ENCODE measurements at regions not wholly inside any gene's neighbourhood (a gene's known extent, or its start where the extent isn't known, plus 50 kb on each side); places are given as distances from the start of the nearest gene placed in this dataset.
"Not testable (repeated sequence)": the region's sequence is repeated elsewhere in the genome, so short reads cannot be mapped to it uniquely, and the experiment has no call there.

DNA sequence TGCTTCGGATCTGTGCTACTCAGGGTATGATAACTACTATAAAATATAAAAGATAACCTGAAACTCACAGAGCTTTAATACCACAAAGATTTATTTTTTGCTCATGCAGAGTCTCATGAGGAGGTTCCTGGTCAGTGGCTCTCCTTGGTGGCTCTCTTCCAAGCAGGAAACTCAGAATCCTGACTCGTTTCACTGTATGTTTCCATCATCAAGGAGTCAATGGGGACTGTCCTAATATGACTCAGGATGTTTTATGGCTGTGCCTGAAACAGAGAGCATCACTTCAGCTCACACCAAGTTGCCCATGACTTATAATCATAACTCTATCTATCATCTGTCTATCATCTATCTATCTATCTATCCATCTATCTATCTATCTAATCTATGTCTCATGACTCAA, 620.8 kb upstream of the NR3C2 start:
- no peak for DNase-seq
- H3K27ac Mint-ChIP-seq: no peak overlapping the region
- H3K4me1 Mint-ChIP-seq: no peaks in the 10 kb centered on the region
- no peaks in the 10 kb centered on the region for H3K36me3 Mint-ChIP-seq (ENCODE audit: low read depth)
- H3K27me3 Mint-ChIP-seq: peaks cover 7% of the 10 kb centered on the region
- H3K4me3 Mint-ChIP-seq: no peak overlapping the region
- no peak for ATAC-seq
- peaks cover 10% of the 10 kb centered on the region for H3K9me3 Mint-ChIP-seq

DNA sequence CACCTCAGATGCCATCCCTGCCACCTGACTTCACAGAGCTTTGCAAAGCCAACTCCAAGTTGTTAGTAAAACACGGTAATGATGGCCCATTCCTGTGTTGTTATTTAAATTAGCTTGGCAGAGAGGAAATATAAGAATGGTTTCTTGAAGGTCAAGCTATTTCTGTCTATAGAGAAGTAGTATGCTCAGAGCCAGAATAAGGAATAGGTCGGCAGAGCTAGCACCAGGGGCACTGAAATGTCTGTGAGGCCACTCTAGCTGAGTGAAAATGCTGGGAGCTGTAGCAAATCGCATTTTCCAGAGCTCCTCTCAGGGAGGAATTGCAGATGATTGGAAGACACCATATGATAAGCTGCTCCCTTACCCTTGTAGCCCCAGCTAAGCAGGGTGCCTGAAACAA, 615.4 kb upstream of the NR3C2 start:
- Mint-ChIP-seq H3K9me3 (no peaks in the 10 kb centered on the region), H3K27ac (no peak overlapping the region), H3K27me3 (peaks cover 7% of the 10 kb centered on the region), H3K4me1 (no peaks in the 10 kb centered on the region), H3K36me3 (ENCODE audit: low read depth) (no peaks in the 10 kb centered on the region), H3K4me3 (no peak overlapping the region)
- DNase-seq: no peak
- ATAC-seq: no peak

DNA sequence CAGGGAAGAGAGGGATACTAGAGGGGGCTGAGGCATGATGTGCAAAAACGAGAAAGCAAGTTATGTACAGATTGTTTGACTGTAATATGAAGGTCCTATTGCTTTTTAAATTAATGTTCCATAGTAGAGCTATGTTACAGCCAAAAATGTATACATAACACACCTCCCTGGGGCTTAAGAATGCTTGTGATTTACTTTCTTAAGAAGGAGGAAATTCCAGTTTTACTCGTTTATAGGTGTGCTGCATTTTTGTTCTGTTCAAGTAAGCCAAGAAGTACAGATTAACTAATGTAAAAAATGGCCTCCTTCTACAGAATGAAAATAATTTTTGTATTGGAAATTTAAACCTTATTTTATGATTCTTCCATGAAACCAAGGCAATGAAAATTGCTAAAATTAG, 614.4 kb upstream of the NR3C2 start:
- H3K9me3 Mint-ChIP-seq: no peaks in the 10 kb centered on the region
- H3K4me3 Mint-ChIP-seq: no peak overlapping the region
- no peak for ATAC-seq
- DNase-seq: no peak
- H3K36me3 Mint-ChIP-seq (ENCODE audit: low read depth): no peaks in the 10 kb centered on the region
- no peak overlapping the region for H3K27ac Mint-ChIP-seq
- H3K4me1 Mint-ChIP-seq: no peaks in the 10 kb centered on the region
- H3K27me3 Mint-ChIP-seq: peaks cover 7% of the 10 kb centered on the region

DNA sequence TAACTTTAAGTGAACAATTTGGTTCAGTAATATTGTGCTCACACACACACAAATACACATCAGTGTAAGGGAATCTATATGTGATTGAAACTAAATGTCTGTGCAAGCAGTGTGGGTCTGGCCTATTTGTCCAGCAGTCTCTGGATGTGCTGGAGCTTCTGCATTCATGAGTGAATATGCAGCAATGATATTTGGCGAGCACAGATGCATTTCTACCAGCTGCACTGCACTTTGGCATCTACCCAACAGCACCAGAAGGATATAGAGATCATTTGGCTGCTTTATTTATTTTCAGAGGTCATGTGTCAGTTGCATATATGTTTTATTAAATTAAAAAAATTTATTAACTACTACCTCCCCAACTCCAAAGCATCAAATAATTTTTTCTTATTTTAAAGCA, 613.4 kb upstream of the NR3C2 start:
- Mint-ChIP-seq H3K36me3 (ENCODE audit: low read depth) (no peaks in the 10 kb centered on the region), H3K27ac (no peak overlapping the region), H3K27me3 (peaks cover 7% of the 10 kb centered on the region), H3K4me3 (no peak overlapping the region), H3K9me3 (no peaks in the 10 kb centered on the region), H3K4me1 (no peaks in the 10 kb centered on the region)
- ATAC-seq: no peak
- no peak for DNase-seq

DNA sequence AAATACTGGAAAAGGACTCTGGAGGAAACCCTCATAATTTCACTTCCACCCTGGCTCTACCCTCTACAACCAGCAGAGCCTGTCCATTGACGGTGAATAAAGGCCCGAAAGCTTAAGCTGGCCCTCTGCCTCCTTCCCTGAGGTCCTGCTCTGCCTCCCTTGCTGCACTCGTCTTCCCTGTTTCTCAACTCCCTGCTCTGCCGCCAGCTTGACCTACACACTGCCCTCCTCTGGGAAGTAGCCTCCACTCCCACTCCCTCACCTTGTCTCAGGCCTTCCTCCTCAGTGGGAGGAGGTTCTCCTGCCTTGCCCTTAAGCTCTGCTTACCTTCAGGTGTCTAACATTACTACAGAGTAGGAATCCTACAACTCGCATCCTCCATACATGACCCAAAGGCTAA, 608.6 kb upstream of the NR3C2 start:
- no peaks in the 10 kb centered on the region for H3K4me1 Mint-ChIP-seq

DNA sequence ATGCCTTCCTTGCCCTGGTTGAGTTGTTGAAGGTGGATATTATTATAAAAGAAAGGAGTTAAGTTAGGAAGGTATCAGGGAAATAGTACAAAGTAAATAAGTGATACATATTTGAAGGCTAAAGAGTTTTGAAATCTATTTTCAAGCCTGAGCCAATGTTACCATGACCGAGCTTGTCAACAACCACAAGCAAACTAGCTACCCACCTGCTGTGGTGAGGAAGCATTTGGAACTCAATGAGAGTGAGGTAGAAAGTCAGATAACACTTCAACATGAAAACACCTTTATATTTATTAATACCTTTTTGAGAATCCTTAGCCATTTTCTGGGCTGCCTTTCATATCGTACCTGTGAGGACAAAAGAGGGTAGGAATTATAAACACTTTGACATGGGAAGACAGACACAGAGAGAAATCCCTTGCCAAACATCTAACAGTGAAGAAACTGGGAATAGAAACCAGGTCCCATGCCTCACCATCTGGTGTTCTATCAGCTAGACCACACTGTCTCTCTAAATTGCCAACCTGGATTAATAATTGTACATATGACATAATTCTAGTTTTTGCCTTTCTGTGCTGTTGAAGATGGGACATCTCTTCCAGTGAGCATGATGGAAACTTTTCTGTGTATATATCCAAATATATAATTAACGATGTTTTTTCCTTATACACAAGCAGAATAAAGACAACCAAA, 606.4 kb upstream of the NR3C2 start:
- DNase-seq: no peak
- Mint-ChIP-seq H3K4me3 (no peak overlapping the region), H3K27me3 (no peaks in the 10 kb centered on the region), H3K9me3 (no peaks in the 10 kb centered on the region), H3K4me1 (no peaks in the 10 kb centered on the region), H3K27ac (no peak overlapping the region), H3K36me3 (ENCODE audit: low read depth) (no peaks in the 10 kb centered on the region)
- no peak for ATAC-seq

More for the DNA sequence above, 608.6 kb upstream of the NR3C2 start:
- ATAC-seq (no peak), DNase-seq (no peak)
- no peaks in the 10 kb centered on the region for H3K9me3 Mint-ChIP-seq
- no peak overlapping the region for H3K27ac Mint-ChIP-seq
- H3K27me3 Mint-ChIP-seq: no peaks in the 10 kb centered on the region
- H3K36me3 Mint-ChIP-seq (ENCODE audit: low read depth): no peaks in the 10 kb centered on the region
- no peak overlapping the region for H3K4me3 Mint-ChIP-seq

DNA sequence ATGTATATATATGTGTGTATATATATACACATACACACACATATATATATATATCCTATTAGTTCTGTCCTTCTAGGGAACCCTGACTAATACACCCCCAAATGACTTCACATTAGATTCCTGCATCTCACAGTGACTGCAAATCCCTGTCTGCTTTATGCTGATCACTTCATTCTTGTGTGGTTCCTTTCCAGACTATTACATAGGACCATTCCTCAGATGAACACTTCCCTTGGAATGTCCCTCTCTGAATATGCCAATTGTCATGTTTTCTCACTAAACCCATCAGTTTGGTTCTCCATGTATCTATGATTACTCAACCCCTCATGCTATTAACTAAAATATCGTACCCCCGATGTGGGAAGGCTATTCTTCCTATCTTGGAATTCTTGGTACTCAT, 605.2 kb upstream of the NR3C2 start:
- H3K27ac Mint-ChIP-seq: no peak overlapping the region
- H3K4me3 Mint-ChIP-seq: no peak overlapping the region
- no peak for DNase-seq

DNA sequence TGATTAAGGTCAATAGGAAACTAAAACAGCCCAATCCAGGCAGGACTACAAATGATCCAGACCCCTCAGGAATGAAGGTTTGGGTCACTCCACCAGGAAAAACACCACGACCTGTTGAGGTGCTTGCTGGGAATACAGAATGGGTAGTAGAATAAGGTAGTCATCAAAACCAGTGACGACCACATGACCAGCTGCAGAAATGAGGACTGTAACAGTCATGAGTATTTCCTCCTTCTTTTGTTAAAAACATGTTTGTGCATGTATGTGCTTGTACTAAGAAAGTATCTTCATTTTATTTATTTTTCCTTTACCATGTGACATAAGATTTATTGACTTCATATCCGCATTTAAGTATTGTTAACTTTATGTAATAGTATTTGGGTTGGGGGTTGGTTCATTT, 603.5 kb upstream of the NR3C2 start:
- ATAC-seq: no peak
- Mint-ChIP-seq H3K4me1 (no peaks in the 10 kb centered on the region), H3K36me3 (ENCODE audit: low read depth) (no peaks in the 10 kb centered on the region)

More for the DNA sequence above, 605.2 kb upstream of the NR3C2 start:
- no peak for ATAC-seq
- Mint-ChIP-seq H3K9me3 (no peaks in the 10 kb centered on the region), H3K4me1 (no peaks in the 10 kb centered on the region), H3K36me3 (ENCODE audit: low read depth) (no peaks in the 10 kb centered on the region), H3K27me3 (no peaks in the 10 kb centered on the region)

DNA sequence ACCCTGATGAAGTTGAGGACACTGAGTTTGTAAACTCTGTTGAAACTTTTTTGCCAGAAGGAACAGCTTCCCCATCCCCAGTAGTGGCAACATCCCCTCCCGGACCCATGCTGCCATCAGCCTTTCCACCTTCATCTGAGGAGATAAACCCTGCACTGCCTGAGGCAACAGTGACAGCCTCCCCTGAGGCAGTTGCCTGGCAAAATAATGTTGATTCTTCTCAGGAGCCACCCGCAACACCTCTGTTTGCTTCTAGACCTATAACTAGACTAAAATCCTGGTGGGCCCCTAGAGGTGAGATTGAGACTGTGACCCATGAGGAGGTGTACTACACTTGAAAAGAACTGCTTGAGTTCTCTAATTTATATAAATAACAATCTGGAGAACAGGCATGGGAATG, 597.6 kb upstream of the NR3C2 start:
- not testable (repeated sequence) for H3K27ac Mint-ChIP-seq; H3K36me3 Mint-ChIP-seq (ENCODE audit: low read depth); H3K27me3 Mint-ChIP-seq; ATAC-seq; H3K4me3 Mint-ChIP-seq; H3K4me1 Mint-ChIP-seq; DNase-seq; H3K9me3 Mint-ChIP-seq

More for the DNA sequence above, 603.5 kb upstream of the NR3C2 start:
- no peak overlapping the region for H3K4me3 Mint-ChIP-seq
- no peak overlapping the region for H3K27ac Mint-ChIP-seq
- no peaks in the 10 kb centered on the region for H3K9me3 Mint-ChIP-seq
- no peak for DNase-seq
- no peaks in the 10 kb centered on the region for H3K27me3 Mint-ChIP-seq

DNA sequence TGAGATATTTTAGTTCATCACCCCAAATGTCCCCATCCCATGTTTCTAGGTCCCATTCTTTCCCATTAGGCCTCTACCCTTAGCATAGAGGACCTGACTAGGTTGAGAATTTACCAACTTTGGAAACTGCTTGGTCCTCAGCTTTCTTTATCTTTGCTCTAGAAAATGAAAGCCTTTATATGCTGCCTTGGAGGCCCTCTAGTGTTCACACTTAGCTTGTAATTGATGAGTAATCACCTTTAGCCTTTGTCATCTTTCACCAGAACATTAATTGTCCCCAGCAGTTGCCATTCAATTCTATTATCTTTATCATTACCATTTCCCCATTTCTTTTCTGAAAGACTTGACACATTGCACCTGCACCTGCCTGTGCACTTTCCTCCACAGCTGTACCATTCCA, 589.2 kb upstream of the NR3C2 start:
- H3K4me3 Mint-ChIP-seq: no peak overlapping the region
- H3K4me1 Mint-ChIP-seq: no peaks in the 10 kb centered on the region
- H3K27me3 Mint-ChIP-seq: no peaks in the 10 kb centered on the region
- no peaks in the 10 kb centered on the region for H3K36me3 Mint-ChIP-seq (ENCODE audit: low read depth)
- DNase-seq: no peak
- no peaks in the 10 kb centered on the region for H3K9me3 Mint-ChIP-seq
- no peak overlapping the region for H3K27ac Mint-ChIP-seq
- ATAC-seq: no peak

DNA sequence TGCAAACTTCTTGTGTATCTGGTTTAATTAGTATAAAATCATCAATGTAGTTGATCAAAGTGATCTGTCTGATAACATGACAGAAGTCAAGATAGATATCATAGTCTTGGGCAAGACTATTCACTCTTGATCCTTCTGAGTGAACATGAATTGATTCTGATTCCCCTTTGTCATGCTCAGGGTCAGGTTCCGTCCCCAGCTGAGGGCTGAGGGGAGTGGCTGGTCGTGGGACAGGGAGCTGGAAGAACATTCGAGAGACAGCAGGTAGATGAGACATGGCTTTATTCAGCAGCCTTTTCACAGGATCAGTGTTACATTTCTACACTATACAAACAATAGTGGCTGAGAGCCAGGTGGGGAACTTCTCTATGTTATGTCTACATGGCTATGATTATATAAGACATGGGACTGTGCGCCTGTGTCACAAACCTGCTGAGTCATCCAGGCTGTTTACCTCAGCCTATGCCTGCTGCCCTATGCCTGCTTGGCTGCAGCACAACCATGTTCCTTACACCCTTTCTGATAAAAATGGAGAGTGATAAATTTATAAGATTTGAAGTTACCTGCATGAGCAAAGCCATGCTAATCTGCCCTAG, 586.9 kb upstream of the NR3C2 start:
- Mint-ChIP-seq H3K4me3 (no peak overlapping the region), H3K9me3 (no peaks in the 10 kb centered on the region), H3K36me3 (ENCODE audit: low read depth) (no peaks in the 10 kb centered on the region), H3K4me1 (no peaks in the 10 kb centered on the region), H3K27ac (no peak overlapping the region), H3K27me3 (no peaks in the 10 kb centered on the region)
- ATAC-seq: no peak
- DNase-seq: no peak

DNA sequence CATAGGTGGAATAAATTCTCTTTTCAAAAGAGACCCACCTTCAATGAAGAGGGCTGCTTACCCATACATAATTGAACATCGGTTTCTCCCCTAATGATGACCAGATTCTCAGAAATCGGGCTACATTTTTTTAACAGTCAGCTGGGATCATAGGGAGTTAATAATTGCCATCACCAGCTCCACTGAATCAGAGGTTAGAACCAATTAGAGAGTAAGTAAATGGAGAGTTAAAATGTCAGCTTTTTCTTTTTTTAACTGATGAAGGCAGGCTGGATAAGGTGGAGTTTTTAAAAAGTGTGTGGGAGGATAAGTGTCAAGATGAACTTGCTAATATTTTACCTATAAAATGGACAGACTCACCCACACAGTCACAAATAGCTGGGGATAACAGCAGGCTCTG, 584.5 kb upstream of the NR3C2 start:
- no peak overlapping the region for H3K4me3 Mint-ChIP-seq
- H3K27me3 Mint-ChIP-seq: no peaks in the 10 kb centered on the region
- no peaks in the 10 kb centered on the region for H3K9me3 Mint-ChIP-seq
- no peaks in the 10 kb centered on the region for H3K4me1 Mint-ChIP-seq
- H3K27ac Mint-ChIP-seq: no peak overlapping the region
- no peaks in the 10 kb centered on the region for H3K36me3 Mint-ChIP-seq (ENCODE audit: low read depth)
- DNase-seq: no peak
- ATAC-seq: no peak

DNA sequence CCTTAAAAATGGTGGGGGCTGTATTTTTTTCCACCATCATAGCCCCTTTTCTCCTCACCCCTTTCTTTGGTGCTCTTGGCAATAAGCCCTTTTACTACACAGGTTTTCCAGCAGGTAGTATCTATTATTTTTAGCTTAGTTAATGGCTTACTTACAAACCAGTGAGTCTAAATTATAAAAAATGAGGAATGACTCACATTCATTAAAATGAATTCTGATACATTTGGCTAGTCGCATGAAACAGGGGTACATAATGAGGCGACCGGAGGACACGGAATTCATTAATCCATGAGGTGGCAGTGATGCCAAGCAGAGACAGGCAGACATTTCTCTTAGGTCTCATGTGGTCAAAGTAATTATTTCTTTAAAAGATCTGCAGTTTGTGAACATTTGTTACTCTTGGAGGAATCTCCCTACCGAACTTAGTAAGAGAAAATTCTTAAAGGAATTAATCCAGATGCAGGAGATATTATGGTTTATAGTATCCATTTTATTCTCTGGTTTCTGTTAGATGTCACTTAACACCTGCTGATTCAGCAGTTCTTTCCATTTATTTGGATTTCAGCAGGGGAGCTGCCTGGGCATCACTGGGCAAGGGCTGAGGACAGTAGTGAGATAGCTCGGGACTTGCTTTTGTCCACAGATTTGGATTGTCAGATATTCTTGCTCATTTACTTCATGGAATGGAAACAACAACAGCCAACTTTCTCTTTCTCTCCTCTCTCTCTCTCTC, 575.0 kb upstream of the NR3C2 start:
- Mint-ChIP-seq H3K4me1 (no peaks in the 10 kb centered on the region), H3K4me3 (no peak overlapping the region)

DNA sequence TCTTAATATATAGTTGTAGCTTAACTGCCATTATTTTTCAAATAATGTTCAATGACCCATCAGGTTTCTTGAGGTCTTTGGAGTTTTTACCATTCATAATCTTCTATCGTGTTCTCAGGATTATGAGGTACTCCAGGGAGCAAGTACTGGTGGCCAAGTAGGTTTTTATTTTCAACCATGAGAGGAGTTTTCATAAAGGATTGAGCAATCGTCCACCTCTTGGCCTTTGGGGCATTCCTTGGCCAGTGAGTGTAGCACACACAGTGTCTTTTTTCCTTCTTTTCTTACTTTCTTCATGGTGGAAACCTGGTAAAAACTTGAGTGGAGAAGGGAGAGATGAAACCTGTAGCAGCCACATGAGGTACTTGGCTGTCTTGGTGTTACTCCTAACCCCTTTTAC, 567.0 kb upstream of the NR3C2 start:
- H3K36me3 Mint-ChIP-seq (ENCODE audit: low read depth): no peaks in the 10 kb centered on the region
- ATAC-seq: no peak

More for the DNA sequence above, 575.0 kb upstream of the NR3C2 start:
- no peaks in the 10 kb centered on the region for H3K9me3 Mint-ChIP-seq
- peaks cover 2% of the 10 kb centered on the region for H3K27me3 Mint-ChIP-seq
- ATAC-seq: no peak
- H3K27ac Mint-ChIP-seq: no peak overlapping the region
- no peak for DNase-seq
- H3K36me3 Mint-ChIP-seq (ENCODE audit: low read depth): no peaks in the 10 kb centered on the region

DNA sequence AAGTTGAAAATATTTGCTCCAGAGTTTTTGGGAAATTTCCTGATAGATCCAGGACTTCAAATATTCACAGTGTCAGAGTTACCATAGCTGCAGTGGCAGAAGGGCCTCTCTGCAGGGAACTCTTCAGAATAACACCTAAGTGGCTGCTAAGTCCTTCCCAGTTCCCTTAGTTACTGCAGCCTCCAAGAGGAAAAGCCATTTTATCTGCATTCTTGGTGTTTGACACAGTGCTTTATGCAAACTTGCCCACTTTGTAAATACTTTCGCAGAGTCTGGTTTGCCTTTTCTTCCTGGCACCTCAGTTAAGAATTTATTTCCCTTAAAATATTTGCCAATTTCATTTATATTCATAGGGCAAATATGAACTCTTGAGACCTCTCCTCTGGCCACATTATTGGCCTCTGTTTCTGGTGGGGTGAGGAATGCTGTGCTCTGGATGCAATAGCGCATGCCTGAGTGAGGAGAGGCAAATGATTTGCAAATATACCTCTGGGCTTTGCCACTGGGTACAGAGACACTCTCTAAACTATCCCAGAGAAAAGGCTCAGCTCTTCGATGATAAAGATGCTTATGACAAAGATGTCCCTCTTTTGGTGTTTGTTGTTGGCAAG, 566.3 kb upstream of the NR3C2 start:
- Mint-ChIP-seq H3K36me3 (ENCODE audit: low read depth) (no peaks in the 10 kb centered on the region), H3K9me3 (no peaks in the 10 kb centered on the region), H3K4me3 (no peak overlapping the region), H3K27me3 (no peaks in the 10 kb centered on the region), H3K4me1 (no peaks in the 10 kb centered on the region), H3K27ac (no peak overlapping the region)
- no peak for ATAC-seq
- no peak for DNase-seq

More for the DNA sequence above, 567.0 kb upstream of the NR3C2 start:
- Mint-ChIP-seq H3K4me3 (no peak overlapping the region), H3K4me1 (no peaks in the 10 kb centered on the region), H3K27me3 (no peaks in the 10 kb centered on the region), H3K27ac (no peak overlapping the region), H3K9me3 (no peaks in the 10 kb centered on the region)
- no peak for DNase-seq

All from activated naive CD8-positive, alpha-beta T cell treated with anti-CD3 and anti-CD28 coated beads, Interleukin-2, amount 50 U/mL, for 24 hours (primary cell).